Tibial artery (tissue), 4 donors: ENCODE measurements at regions not wholly inside any gene's neighbourhood (a gene's known extent, or its start where the extent isn't known, plus 50 kb on each side); places are given as distances from the start of the nearest gene placed in this dataset.

Experiments
- DNase-seq, 2 donors: peaks; one replicate each; pipeline ENCODE4 v3.0.0-alpha.2; 2019
- H3K27ac ChIP-seq, 2 donors: fragments of 200-600 bp; sonication (generic) in 1 of 2; 1 replicate in 1 of 2; 2 replicates in 1 of 2; pipeline ENCODE4 v1.5.1; 2018 to 2019; ENCODE audit warnings: mild to moderate bottlenecking in 1 of 2
- H3K27me3 ChIP-seq, 2 donors: fragments of 200-600 bp; sonication (generic) in 1 of 2; one replicate each; pipeline versions ENCODE4 v1.5.1 to v1.6.0; 2016 to 2019
- H3K36me3 ChIP-seq, 3 donors: fragments of 200-600 bp; sonication (generic) in 2 of 3; one replicate each; pipeline ENCODE4 v1.5.1; 2016 to 2019; ENCODE audit warnings: mild to moderate bottlenecking in 2 of 3
- H3K4me1 ChIP-seq, 4 donors: fragments of 200-600 bp; sonication (generic) in 2 of 4; 1 replicate in 3 of 4; 2 replicates in 1 of 4; pipeline ENCODE4 v1.5.1; 2016 to 2019
- H3K4me3 ChIP-seq, 2 donors: fragments of 200-600 bp; sonication (generic) in 1 of 2; 1 replicate in 1 of 2; 2 replicates in 1 of 2; pipeline ENCODE4 v1.5.1; 2018 to 2019; ENCODE audit warnings: mild to moderate bottlenecking in 2 of 2
- H3K9me3 ChIP-seq, 3 donors: fragments of 200-600 bp; sonication (generic) in 1 of 3; one replicate each; pipeline ENCODE4 v1.5.1; 2016 to 2019
- intact Hi-C: fragments of 100-400 bp; cut with DNase I; formaldehyde crosslinking; loops from one replicate; pipeline ENCODE4 v1.15.0; 2023; ENCODE audit warnings: low total_unique reads
- TF ChIP-seq, protein P1 (sequence below), 2 experiments: fragments of 200-600 bp in 1 of 2; fragments of 450-650 bp in 1 of 2; IDR thresholded peaks; one replicate each; pipeline ENCODE4 v1.5.1; 2017 to 2019; ENCODE audit warnings: antibody characterized with exemption in 2 of 2, mild to moderate bottlenecking in 1 of 2, moderate library complexity in 1 of 2

- Histone ChIP-seq H3K36me3 (no peaks in the 10 kb centered on the region), H3K4me1 (no peaks in the 10 kb centered on the region), H3K4me3 (no peak overlapping the region), H3K27ac (no peak overlapping the region), H3K9me3 (no peaks in the 10 kb centered on the region), H3K27me3 (no peaks in the 10 kb centered on the region)
- intact Hi-C loops: no loop called here
- no peak for DNase-seq
- TF ChIP-seq, protein P1, sequence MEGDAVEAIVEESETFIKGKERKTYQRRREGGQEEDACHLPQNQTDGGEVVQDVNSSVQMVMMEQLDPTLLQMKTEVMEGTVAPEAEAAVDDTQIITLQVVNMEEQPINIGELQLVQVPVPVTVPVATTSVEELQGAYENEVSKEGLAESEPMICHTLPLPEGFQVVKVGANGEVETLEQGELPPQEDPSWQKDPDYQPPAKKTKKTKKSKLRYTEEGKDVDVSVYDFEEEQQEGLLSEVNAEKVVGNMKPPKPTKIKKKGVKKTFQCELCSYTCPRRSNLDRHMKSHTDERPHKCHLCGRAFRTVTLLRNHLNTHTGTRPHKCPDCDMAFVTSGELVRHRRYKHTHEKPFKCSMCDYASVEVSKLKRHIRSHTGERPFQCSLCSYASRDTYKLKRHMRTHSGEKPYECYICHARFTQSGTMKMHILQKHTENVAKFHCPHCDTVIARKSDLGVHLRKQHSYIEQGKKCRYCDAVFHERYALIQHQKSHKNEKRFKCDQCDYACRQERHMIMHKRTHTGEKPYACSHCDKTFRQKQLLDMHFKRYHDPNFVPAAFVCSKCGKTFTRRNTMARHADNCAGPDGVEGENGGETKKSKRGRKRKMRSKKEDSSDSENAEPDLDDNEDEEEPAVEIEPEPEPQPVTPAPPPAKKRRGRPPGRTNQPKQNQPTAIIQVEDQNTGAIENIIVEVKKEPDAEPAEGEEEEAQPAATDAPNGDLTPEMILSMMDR (IDR thresholded peaks at IDR 0.05): no peak
Measured at GRCh38 chr1:223462047-223462630, 68.9 kb downstream of the CCDC185 start.

DNA sequence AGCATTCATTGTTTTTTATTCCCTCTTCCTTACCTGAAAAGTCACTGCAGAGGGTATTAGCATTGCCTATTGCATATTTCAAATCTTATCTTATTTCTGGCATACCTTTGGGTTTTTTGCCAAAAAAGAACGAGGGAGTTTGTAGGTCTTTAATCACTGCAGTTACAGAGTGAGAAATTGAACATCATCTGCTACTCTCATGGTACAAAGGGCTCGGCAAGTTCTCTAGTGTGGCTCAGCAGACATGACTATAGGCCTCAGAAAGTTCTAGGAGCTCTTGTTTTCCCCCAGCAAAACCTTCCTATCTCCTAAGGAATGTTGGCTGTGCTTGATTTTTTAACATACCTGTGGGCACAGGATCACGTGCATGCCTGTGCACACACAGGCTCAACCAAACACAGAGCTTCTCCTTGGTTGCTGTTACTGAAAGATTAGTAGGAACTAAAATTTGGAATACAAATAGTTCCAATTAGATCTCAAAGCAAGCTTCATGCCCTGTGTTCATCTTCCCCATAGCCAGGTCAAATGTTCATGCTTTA, 69.7 kb downstream of the CCDC185 start:
- no peaks in the 10 kb centered on the region for H3K9me3 ChIP-seq
- intact Hi-C loops: no loop called here
- H3K4me3 ChIP-seq: no peak overlapping the region
- no peaks in the 10 kb centered on the region for H3K36me3 ChIP-seq
- no peak for DNase-seq
- H3K27ac ChIP-seq: no peak overlapping the region
- no peaks in the 10 kb centered on the region for H3K4me1 ChIP-seq
- no peaks in the 10 kb centered on the region for H3K27me3 ChIP-seq
- TF ChIP-seq, protein P1 (IDR thresholded peaks at IDR 0.05): no peak

DNA sequence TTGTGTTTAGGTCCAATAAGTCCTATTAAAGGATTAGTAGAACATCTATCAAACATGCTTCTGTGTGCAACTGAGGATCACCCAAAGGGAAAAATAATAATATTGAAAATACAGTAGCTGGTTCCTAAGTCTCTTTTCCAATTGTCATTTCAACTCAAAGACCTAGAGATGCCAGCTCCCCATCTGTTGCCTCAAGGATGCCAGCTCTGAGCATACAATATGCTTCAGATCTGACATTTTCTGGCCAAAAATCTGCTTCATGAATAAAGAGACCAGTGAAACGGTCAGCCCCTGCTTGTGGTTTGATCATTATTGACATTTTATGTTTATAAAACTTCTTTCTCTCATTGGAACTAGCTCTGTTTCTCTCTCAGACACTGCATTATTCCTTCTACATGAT, 72.9 kb downstream of the CCDC185 start:
- H3K36me3 ChIP-seq: no peaks in the 10 kb centered on the region
- H3K9me3 ChIP-seq: no peaks in the 10 kb centered on the region
- no peaks in the 10 kb centered on the region for H3K27me3 ChIP-seq
- no peak overlapping the region for H3K27ac ChIP-seq
- no peak for DNase-seq
- H3K4me1 ChIP-seq: no peaks in the 10 kb centered on the region
- TF ChIP-seq, protein P1 (IDR thresholded peaks at IDR 0.05): no peak
- intact Hi-C loops: no loop called here
- H3K4me3 ChIP-seq: no peak overlapping the region

DNA sequence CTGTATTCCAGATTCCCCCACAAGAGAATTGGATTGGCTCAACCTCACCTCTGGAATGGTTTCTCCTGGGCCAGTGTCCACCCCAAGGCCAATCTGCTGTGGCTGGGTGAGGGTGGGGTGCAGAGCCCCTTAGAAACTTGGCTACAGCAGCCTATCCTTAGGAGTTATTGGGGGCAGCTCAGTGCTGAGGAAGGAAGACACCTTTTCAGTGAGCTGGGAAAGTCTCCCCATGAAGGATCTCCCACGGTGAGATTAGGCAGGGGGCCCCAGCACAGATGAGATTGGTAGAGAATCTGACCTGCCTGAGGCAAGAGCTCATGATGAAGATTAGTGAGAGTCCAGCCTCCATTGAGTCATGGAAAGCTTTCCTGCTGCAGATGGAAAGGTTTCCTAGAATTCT, 78.4 kb downstream of the CCDC185 start:
- intact Hi-C loops: no loop called here

GRCh38 chr1:223472057-223472456, 78.8 kb downstream of the CCDC185 start:
- no peak overlapping the region for H3K4me3 ChIP-seq
- H3K4me1 ChIP-seq: no peaks in the 10 kb centered on the region
- H3K27ac ChIP-seq: no peak overlapping the region
- intact Hi-C loops: no loop called here
- DNase-seq: no peak
- TF ChIP-seq, protein P1 (IDR thresholded peaks at IDR 0.05): no peak
- H3K27me3 ChIP-seq: no peaks in the 10 kb centered on the region
- no peaks in the 10 kb centered on the region for H3K9me3 ChIP-seq
- no peaks in the 10 kb centered on the region for H3K36me3 ChIP-seq

More for the DNA sequence above, 78.4 kb downstream of the CCDC185 start:
- Histone ChIP-seq H3K27me3 (no peaks in the 10 kb centered on the region), H3K4me1 (no peaks in the 10 kb centered on the region), H3K4me3 (no peak overlapping the region), H3K27ac (no peak overlapping the region), H3K36me3 (no peaks in the 10 kb centered on the region), H3K9me3 (no peaks in the 10 kb centered on the region)
- TF ChIP-seq, protein P1 (IDR thresholded peaks at IDR 0.05): no peak
- no peak for DNase-seq
